ENCODE measurements at regions not wholly inside any gene's neighbourhood (a gene's known extent, or its start where the extent isn't known, plus 50 kb on each side); places are given as distances from the start of the nearest gene placed in this dataset.

DNA sequence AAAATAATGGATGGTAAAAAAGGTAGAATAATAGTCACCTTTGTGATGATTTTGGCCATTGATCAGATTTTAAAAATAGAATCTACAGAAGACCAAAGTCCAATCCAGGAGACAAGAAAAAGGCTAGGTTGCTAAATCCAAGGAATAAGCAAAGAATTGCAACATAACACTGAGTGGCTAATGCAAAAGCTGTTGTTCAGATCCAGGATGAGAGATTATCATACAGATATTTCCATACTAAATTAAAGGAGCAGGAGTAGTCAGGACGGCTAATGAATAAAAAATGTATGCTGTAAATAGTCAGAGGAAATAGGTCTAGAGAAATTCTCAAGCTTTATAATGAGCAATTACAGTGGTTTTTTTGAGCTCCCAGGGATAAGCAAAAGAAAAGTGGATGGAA is 745.9 kb upstream of the ACVR2A start:
- no peak for DNase-seq

DNA sequence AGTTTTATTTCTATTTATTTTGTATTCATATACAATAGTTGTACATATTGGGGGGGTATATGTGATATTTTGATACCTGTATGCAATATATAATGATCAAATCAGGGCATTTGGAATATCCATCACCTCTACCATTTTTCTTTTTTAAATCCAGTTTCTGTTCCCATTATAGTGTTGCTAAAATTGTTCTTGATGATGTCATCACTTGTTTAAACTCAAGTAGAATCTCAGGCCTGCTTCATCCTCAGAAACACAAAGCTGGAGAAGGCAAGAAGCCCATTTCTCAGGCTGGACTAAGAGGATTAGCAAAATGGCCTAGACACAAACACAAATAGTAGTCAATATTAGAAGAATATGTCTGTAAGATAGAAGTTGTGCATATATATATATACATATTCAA is 747.1 kb upstream of the ACVR2A start:
- no peak for DNase-seq

DNA sequence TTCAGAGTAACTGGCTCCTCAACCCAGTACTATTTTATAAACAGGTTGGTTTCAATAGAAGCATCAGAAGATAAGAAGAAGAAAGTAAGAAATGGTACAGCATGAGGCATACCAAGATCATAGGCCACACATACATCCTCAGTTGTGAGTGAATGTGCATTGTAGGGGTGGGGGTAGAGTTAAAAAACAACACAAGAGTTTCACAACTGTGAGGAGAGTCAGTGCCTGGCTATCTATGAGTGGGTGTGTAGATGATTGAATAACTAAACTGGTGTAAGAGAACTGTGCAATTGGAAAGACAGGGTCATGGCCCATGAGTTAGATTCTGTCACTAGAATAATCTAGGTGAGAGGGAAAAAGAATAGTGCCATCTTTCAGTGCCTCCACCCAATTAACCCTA is 748.2 kb upstream of the ACVR2A start:
- no peak for DNase-seq

- no peak for DNase-seq
These were observed 749.5 kb upstream of the ACVR2A start for GRCh38 chr2:147095376-147095775.

DNA sequence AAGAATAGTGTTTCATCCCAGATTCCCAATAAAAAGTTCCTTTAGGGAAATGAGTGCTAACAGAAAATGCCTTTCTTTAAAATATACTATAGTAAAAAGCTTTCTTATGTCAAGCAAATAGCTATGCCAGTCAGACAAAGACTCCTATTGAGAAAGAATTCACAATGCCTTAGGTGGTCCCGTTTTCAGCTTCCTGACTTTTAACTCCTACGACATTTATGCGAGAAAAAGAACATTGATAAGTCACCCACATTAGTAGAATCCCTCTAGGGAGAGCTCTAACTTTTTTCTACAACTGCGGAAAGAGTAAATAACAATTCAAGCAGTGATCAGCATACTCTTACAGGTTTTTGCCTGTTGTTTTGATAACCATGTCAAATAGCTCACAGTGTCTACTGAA is 750.8 kb upstream of the ACVR2A start:
- no peak for DNase-seq

DNA sequence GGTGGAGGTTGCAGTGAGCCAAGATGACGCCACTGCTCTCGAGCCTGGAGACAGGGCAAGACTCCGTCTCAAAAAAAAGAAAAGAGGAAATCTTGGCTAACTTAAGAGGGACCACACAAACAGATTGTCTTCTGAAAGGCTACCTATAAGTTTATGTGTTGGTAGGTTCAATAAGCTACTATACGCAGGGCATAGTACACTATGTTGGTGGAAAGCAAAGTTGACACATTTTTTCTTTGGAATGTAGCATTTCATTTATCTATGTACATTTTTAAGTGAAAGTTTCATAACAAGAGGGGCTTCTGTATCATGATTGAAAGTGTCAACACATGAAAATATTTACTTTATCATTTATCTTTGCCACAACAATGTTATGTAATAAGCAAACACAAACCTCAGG is 752.6 kb upstream of the ACVR2A start:
- no peak for DNase-seq

GRCh38 chr2:147091448-147091847 is 753.4 kb upstream of the ACVR2A start:
- DNase-seq: no peak

- no peak for DNase-seq
These were observed 756.0 kb upstream of the ACVR2A start for GRCh38 chr2:147088871-147089270.

GRCh38 chr2:147086715-147087114 is 758.1 kb upstream of the ACVR2A start:
- no peak for DNase-seq

DNA sequence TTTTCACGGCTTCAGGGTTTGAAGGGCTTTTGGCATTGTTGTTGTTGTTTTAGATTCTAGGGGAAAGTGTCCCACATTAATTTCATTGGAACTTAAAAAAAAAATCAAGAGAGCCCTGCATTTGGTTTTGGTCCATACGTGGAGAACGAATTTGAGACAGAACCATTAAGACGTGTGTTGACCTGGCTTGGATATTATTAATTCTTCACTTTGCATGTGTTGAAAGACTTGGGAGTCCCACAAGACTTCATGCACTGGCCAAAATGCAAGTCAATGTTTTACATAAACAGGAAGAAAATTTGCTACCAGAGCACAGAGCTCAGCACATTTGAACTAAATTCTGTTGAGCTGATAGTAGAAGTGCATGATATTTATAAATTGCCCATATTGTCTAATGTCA is 761.2 kb upstream of the ACVR2A start:
- DNase-seq: no peak

DNA sequence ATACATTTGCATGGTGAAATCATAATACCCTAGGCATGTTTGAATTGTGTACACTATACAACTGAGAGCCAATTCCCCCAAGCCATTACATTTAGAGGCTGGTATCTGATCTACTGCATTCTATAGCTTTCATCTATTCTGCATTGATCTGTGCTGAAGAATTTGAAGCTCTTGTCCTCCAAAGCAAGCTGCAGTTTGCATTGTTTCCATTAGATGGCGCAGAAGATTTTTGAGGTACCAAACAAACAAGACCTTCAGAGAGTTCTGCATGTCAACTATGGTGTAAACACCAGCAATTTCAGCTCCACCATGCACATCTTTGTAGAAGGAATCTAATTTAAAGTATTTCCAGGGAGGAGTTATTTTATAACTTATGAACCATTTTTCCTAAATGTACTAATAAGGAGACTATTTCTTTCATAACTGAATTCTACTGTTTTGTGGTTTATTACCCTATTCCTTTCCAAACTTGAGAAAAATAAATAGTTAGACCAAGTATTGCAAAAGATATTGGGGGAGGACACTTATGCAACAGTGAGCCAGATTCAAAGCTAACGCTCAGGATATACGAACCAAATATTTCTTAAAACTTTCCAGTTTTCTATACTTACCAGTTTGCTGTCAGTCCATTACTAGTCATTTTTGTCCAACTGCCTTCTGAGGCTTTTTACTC is 761.8 kb upstream of the ACVR2A start:
- peak; percentile 26 for DNase-seq

DNA sequence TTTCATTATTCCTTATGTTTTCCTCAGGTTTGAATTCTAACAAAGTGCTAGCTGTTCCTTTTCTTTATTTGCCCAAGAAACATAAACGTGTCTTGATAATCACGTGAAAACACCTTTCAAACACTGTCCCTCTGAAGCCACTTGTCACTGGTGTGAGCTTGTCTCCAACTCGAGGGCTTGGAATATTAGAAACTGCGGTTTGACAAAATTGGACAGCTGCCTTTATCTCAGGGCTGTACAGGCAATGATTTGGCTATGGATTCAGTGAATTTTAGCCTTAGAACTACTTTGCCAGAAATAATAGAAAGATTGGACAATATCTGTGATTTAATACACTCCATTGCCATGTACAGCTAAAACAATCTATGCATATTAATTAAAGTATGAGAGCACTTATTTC is 763.0 kb upstream of the ACVR2A start:
- no peak for DNase-seq

GRCh38 chr2:147076634-147077033 is 768.2 kb upstream of the ACVR2A start:
- DNase-seq: no peak

DNA sequence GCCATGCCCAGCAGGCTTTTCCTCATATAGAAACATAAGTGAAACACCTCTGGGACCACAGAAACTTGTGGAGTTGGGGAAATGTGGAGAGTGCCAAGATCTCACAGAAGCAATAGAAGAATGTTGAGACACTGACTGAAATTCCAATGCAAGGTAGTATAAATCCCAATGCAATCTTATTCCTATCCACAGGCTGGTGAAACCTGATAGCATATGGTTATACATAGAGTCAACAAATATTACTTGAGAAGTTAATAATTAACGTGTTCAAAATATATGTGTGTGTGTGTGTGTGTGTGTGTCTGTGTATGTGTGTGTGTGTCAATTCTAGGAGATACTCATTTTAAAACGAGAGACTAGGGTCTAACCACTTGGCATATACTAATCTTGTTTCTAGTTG is 776.8 kb upstream of the ACVR2A start:
- DNase-seq: no peak

DNA sequence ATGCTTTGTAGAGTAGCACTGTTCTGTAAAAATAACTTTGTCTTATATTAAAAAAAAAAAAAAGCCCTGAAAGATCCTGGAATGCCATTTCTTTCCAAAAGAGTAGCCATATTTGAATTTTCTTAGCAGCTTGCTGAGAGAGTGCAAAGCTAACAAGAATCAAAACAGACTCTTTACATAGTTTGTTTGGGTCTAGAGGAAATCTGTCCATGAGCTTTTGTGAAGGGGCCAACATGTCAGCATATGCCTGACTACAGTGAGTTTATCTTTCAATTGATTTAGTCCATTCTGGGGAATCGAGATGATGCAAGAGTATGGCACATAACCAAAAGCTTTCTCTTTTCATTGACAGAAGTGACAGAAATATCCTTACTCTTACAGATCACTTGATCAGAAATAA is 777.7 kb upstream of the ACVR2A start:
- no peak for DNase-seq

DNA sequence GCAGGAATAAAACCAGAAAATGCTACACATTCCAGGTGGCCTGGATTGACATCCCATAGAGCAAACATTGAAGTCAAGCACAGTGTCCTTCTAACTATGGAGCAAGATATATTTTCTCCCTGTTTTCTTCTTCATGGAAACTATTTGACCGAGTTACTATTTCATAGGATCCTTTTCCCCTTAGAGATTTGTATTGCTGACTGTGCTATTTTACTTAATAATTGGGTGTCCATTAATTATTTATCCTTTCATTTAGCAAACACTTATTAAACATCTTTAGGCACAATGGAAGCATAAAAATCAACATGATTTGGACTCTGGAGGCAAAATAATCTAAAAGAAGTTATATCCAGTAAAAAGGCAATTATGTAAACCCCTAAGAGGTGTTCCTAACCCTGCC is 782.8 kb upstream of the ACVR2A start:
- DNase-seq: no peak

DNA sequence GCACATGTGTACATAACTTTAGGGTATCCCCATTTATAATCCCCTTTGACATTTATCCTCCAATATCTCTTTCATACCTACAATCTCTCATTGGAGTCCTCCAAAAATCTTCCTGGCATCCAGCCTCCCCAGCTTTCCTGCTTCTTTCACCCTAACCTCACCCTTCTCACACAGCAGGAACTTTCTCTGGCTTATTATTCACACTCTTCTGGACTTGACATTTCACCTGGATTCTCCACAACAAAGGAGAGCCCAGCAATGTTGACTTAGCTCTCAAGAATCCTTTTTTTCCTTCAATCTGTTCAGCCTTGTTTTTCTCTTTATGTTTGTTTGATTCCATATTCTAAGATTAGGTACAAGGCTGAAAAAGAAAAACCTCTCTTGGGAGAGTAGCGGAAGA is 783.6 kb upstream of the ACVR2A start:
- no peak for DNase-seq

DNA sequence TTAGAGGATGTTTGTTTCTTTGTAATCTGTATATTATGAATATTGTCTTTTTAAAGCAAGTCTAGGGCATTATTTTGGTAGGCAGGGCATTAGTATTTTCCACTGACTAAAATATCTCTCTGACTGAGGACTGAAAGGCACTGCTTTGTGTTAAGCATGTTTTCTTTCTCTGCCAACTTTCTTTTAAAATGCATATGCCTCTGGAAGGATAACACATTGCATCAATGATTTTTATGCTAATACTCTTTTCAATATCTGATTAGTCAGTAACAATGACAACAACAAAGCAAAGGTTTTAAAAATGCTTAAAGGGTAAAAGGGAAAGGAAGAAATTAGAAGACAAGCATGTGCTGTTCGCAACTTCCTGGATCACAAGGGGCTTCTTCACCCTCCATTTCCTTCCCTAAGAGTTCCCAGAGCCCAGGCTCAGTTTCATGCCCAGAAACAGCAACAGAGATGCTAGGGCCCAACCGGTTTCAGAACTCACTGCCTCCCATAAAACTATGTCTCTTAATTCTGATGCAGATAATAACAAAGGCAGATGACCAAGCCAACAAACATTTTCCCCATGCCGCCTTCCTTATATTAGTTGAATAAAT is 786.8 kb upstream of the ACVR2A start:
- no peak for DNase-seq

- no peak for DNase-seq
These were observed 793.0 kb upstream of the ACVR2A start for GRCh38 chr2:147051814-147052213.

DNA sequence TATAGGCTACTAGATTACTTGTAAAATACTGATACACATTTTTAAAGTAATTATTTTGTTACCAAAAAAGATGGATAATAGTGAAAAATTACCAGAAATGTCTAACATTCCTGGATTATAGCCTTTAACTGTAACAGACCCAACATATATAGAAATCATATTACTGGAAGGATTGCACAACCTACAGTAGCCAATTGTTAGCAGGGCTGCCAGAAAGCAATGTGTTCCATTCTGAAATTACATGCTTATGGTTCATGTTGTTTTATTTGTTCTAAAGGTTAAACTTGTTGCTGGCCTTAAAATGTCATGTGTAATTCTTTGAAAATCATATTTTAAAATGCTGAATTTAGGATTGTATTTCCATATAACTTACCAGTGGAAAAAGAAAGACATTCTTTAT is 793.6 kb upstream of the ACVR2A start:
- no peak for DNase-seq

DNA sequence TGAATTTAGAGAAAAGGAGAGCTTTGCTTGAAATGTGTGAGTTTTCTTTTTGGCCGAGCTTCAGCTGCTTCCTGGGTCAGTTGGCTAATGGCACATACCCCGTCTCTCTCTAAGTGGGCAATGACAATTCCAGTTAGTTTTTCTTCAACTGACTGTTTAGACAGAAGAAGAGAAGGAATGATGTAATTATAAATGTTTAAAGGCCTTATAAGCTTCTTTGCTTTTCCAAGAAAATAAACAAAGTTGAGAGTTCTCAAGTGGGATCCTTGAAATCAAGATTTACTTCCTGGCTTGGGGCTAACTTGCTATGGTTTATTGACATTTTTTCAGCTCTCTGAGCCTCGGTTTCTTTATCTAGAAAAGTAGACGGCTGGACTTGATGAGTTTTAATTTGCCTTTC is 794.9 kb upstream of the ACVR2A start:
- no peak for DNase-seq

GRCh38 chr2:147046473-147046872 is 798.4 kb upstream of the ACVR2A start:
- no peak for DNase-seq

GRCh38 chr2:147045113-147045512 is 799.7 kb upstream of the ACVR2A start:
- DNase-seq: no peak

DNA sequence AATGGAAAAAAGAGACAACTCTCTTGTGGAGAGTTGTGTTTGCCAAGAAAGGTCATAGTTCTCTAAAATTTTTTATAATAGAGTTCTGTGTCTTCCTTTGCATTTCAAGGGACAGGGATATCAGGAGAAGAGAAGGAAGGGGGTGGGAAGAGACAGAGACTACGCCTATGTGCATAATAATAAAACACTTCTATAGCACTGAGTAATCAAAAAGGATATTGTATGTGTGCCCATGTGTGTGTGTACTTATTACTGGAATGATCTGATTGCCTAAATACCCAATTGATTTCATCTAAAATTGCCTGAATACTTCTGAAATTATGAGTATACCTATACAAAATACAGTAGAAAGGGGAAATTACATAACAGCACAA is 803.7 kb upstream of the ACVR2A start:
- no peak for DNase-seq
